ENCODE measurements at regions not wholly inside any gene's neighbourhood (a gene's known extent, or its start where the extent isn't known, plus 50 kb on each side); places are given as distances from the start of the nearest gene placed in this dataset.
"Not testable (repeated sequence)": the region's sequence is repeated elsewhere in the genome, so short reads cannot be mapped to it uniquely, and the experiment has no call there.

GRCh38 chr22:10776358-10776729 is 4751.6 kb upstream of the OR11H1 start:
- TF ChIP-seq, protein P1, sequence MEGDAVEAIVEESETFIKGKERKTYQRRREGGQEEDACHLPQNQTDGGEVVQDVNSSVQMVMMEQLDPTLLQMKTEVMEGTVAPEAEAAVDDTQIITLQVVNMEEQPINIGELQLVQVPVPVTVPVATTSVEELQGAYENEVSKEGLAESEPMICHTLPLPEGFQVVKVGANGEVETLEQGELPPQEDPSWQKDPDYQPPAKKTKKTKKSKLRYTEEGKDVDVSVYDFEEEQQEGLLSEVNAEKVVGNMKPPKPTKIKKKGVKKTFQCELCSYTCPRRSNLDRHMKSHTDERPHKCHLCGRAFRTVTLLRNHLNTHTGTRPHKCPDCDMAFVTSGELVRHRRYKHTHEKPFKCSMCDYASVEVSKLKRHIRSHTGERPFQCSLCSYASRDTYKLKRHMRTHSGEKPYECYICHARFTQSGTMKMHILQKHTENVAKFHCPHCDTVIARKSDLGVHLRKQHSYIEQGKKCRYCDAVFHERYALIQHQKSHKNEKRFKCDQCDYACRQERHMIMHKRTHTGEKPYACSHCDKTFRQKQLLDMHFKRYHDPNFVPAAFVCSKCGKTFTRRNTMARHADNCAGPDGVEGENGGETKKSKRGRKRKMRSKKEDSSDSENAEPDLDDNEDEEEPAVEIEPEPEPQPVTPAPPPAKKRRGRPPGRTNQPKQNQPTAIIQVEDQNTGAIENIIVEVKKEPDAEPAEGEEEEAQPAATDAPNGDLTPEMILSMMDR (IDR thresholded peaks at IDR 0.05; ENCODE audit: poor library complexity) = not testable (repeated sequence)
- TF ChIP-seq EZH2 (IDR thresholded peaks at IDR 0.05; ENCODE audit: borderline replicate concordance) = not testable (repeated sequence)
